HepG2 (cell line): ENCODE measurements at regions not wholly inside any gene's neighbourhood (a gene's known extent, or its start where the extent isn't known, plus 50 kb on each side); places are given as distances from the start of the nearest gene placed in this dataset.

Experiments used
- ATAC-seq: fragments of 200-7000 bp; cut with Tn5 transposase; 3 replicates; pipeline ENCODE4 v1.9.1; 2020; ENCODE audit warnings: mild to moderate bottlenecking, moderate library complexity
- BruUV-seq: library from RNA; stranded (reverse); fragments of 400-500 nt; replicated peaks from 2 replicates; lab custom pipeline; 2021; lab: Mats Ljungman, UMichigan
- CTCF ChIA-PET: fragments of 300-600 bp; formaldehyde crosslinking; extraction: SDS; loops from one replicate; lab custom pipeline; 2021; ENCODE audit warnings: low total read pairs, inconsistent platforms, low intra/inter-chr PET ratio; lab: Yijun Ruan, JAX
- POLR2A ChIA-PET: fragments of 350-600 bp; sonication (Branson Sonifier 250); formaldehyde crosslinking; loops from one replicate; lab custom pipeline; 2020; ENCODE audit warnings: antibody characterized with exemption, inconsistent platforms; lab: Yijun Ruan, JAX
- DNase-seq: peaks from one replicate; pipeline ENCODE4 v3.0.0-alpha.2; 2015; ENCODE audit warnings: low spot score
- FAIRE-seq: peaks from 3 replicates; lab custom pipeline; 2011; peaks lifted over from hg19 to GRCh38; lab: Jason Lieb, UNC
- H2AFZ ChIP-seq: one replicate; pipeline ENCODE4 v1.6.1; 2011; ENCODE audit warnings: low read length, inconsistent platforms
- H3K27ac ChIP-seq: fragments of 300-600 bp; 3 replicates; pipeline ENCODE4 v1.8.0; 2011; ENCODE audit warnings: mixed run types, mild to moderate bottlenecking, mixed read lengths, low read length, inconsistent platforms; ENCODE audit not compliant: insufficient read depth; ENCODE audit errors: extremely low read length
- H3K27me3 ChIP-seq, 2 experiments: fragments of 200-600 bp in 1 of 2; 2 replicates in 1 of 2; 3 replicates in 1 of 2; pipeline versions ENCODE4 v1.6.0 to v1.8.0; 2011; ENCODE audit warnings: low read length in 2 of 2, mild to moderate bottlenecking in 2 of 2, moderate library complexity in 2 of 2, inconsistent platforms in 1 of 2; ENCODE audit not compliant: insufficient read depth in 2 of 2, control insufficient read depth in 1 of 2
- H3K36me3 ChIP-seq, 2 experiments: fragments of 200-600 bp in 1 of 2; replicated peaks in 1 of 2; 2 replicates in 1 of 2; 3 replicates in 1 of 2; pipeline versions ENCODE4 v1.5.1 to v1.8.0; 2011; ENCODE audit warnings: low read length in 2 of 2, inconsistent platforms in 1 of 2; ENCODE audit not compliant: insufficient read depth in 2 of 2, control insufficient read depth in 1 of 2
- H3K4me1 ChIP-seq: 2 replicates; pipeline ENCODE4 v1.5.1; 2012; ENCODE audit warnings: low read length, inconsistent platforms; ENCODE audit not compliant: insufficient read depth
- H3K4me2 ChIP-seq: 2 replicates; pipeline ENCODE4 v1.6.0; 2011; ENCODE audit warnings: low read depth, low read length, inconsistent platforms
- H3K4me3 ChIP-seq, 3 experiments: fragments of 200-600 bp in 1 of 3; sonication (generic), shearing (Covaris generic) in 1 of 3; replicated peaks in 1 of 3; 2 replicates each; pipeline ENCODE4 v1.5.1; 2011 to 2016; ENCODE audit warnings: low read length in 3 of 3, inconsistent platforms in 2 of 3, low read depth in 2 of 3, mild to moderate bottlenecking in 2 of 3, control low read depth in 1 of 3, mixed read lengths in 1 of 3; ENCODE audit not compliant: insufficient read depth in 1 of 3
- H3K79me2 ChIP-seq: one replicate; pipeline ENCODE4 v1.6.1; 2011; ENCODE audit warnings: low read length, inconsistent platforms; ENCODE audit not compliant: insufficient read depth
- H3K9ac ChIP-seq: 2 replicates; pipeline ENCODE4 v1.6.0; 2011; ENCODE audit warnings: mild to moderate bottlenecking, low read depth, low read length, inconsistent platforms; ENCODE audit not compliant: insufficient read depth
- H3K9me3 ChIP-seq: 2 replicates; pipeline ENCODE4 v1.5.1; 2012; ENCODE audit warnings: mild to moderate bottlenecking, low read length
- H4K20me1 ChIP-seq: 2 replicates; pipeline ENCODE4 v1.6.0; 2011; ENCODE audit warnings: inconsistent platforms, mild to moderate bottlenecking, low read length, moderate library complexity; ENCODE audit not compliant: insufficient read depth
- CHCHD3 ChIP-seq: sonication (generic); formaldehyde crosslinking; IDR thresholded peaks from 2 replicates; pipeline ENCODE4 v1.8.0; 2022; ENCODE audit warnings: mild to moderate bottlenecking, missing genetic modification reagents, moderate library complexity
- EEA1 ChIP-seq: sonication (generic); formaldehyde crosslinking; IDR thresholded peaks from 2 replicates; pipeline ENCODE4 v1.5.1; 2020; ENCODE audit warnings: mild to moderate bottlenecking, missing genetic modification reagents, borderline replicate concordance
- KMT2A ChIP-seq: sonication (generic); formaldehyde crosslinking; IDR thresholded peaks from 2 replicates; pipeline ENCODE4 v1.4.0; 2020; ENCODE audit warnings: missing genetic modification reagents
- SP140L ChIP-seq: sonication (generic); formaldehyde crosslinking; IDR thresholded peaks from 2 replicates; pipeline ENCODE4 v1.4.0; 2020; ENCODE audit warnings: missing genetic modification reagents, borderline replicate concordance
- ZNF260 ChIP-seq: sonication (generic); formaldehyde crosslinking; IDR thresholded peaks from 2 replicates; pipeline ENCODE4 v1.4.0; 2020; ENCODE audit warnings: missing genetic modification reagents, low read depth, mild to moderate bottlenecking, borderline replicate concordance
- ZNF382 ChIP-seq: sonication (generic); formaldehyde crosslinking; IDR thresholded peaks from 2 replicates; pipeline ENCODE4 v1.5.0; 2020; ENCODE audit warnings: missing genetic modification reagents, mild to moderate bottlenecking, borderline replicate concordance
- ZNF383 ChIP-seq: sonication (generic); formaldehyde crosslinking; IDR thresholded peaks from 2 replicates; pipeline ENCODE4 v1.4.0; 2020; ENCODE audit warnings: missing genetic modification reagents, mild to moderate bottlenecking, borderline replicate concordance
- ZNF484 ChIP-seq: sonication (generic); formaldehyde crosslinking; IDR thresholded peaks from 2 replicates; pipeline ENCODE4 v1.5.1; 2020; ENCODE audit warnings: mild to moderate bottlenecking, low read depth, missing genetic modification reagents, borderline replicate concordance
- ZNF558 ChIP-seq: sonication (generic); formaldehyde crosslinking; IDR thresholded peaks from 2 replicates; pipeline ENCODE4 v1.9.0; 2022; ENCODE audit warnings: mild to moderate bottlenecking, missing genetic modification reagents, borderline replicate concordance
- ZNF660 ChIP-seq: sonication (generic); formaldehyde crosslinking; IDR thresholded peaks from 2 replicates; pipeline ENCODE4 v1.5.1; 2020; ENCODE audit warnings: mild to moderate bottlenecking, low read depth, missing genetic modification reagents, borderline replicate concordance
- ZNF790 ChIP-seq: sonication (generic); formaldehyde crosslinking; IDR thresholded peaks from 2 replicates; pipeline ENCODE4 v1.8.0; 2022; ENCODE audit warnings: missing genetic modification reagents, mild to moderate bottlenecking, borderline replicate concordance
- WGBS: methylation state at CpG from one replicate; pipeline ENCODE4 v1.1.6; 2017; ENCODE audit warnings: low lambda C conversion rate; 5-methylcytosine and 5-hydroxymethylcytosine counted together
- in situ Hi-C: cut with HindIII; loops from 2 replicates; pipeline ENCODE4 v1.10.0; 2017; ENCODE audit warnings: low pct_unique_long_range_greater_than_20kb; ENCODE audit not compliant: extremely low pct_ligation_motif_present
- intact Hi-C: fragments of 100-400 bp; cut with micrococcal nuclease; formaldehyde crosslinking; loops from one replicate; pipeline ENCODE4 v1.10.0; 2022; ENCODE audit not compliant: unreplicated experiment
- TF ChIP-seq, protein P1 (sequence below): IDR thresholded peaks from 2 replicates; pipeline ENCODE4 v1.6.1; 2012; ENCODE audit warnings: low read depth, low read length, improper control_type of control experiment
- TF ChIP-seq, protein P2 (sequence below): sonication (generic); formaldehyde crosslinking; IDR thresholded peaks from 2 replicates; pipeline ENCODE4 v1.4.0; 2020; ENCODE audit warnings: missing genetic modification reagents
- TF ChIP-seq, protein P3 (sequence below): sonication (generic); formaldehyde crosslinking; IDR thresholded peaks from 2 replicates; pipeline ENCODE4 v1.4.0; 2020; ENCODE audit warnings: low read depth, mild to moderate bottlenecking, missing genetic modification reagents

DNA sequence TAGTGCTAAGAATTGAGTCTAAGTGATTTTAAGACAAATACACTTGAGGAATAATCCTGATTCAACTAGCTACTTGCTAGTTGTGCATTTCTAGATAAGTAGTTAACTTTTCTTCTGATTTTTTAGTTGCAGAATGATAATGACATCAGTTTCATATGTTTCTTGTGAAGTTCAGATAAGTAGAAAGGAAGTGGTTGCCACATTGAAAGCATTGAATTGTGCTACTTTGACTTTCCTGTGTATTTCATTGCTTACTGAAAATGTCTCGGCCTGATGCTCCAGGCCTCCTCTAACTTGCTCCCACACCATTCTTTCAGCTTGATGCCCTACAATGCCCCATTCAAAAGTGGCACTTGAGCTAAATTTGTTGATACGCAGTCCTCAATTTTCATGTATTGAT is 980.0 kb downstream of the TMTC2 start:
- no peak overlapping the region for H3K4me2 ChIP-seq
- H3K27ac ChIP-seq: no peak overlapping the region
- no peaks in the 10 kb centered on the region for H3K4me1 ChIP-seq
- ATAC-seq (no peak), FAIRE-seq (no peak), DNase-seq (no peak)
- H3K36me3 ChIP-seq: no peaks in the 10 kb centered on the region
- H3K9me3 ChIP-seq: peaks cover 87% of the 10 kb centered on the region
- H3K27me3 ChIP-seq: no peaks in the 10 kb centered on the region
- H2AFZ ChIP-seq: no peak overlapping the region
- no peaks in the 10 kb centered on the region for H3K79me2 ChIP-seq
- no TSS peak for BruUV-seq
- ChIA-PET CTCF (no interaction called here), POLR2A (no interaction called here)
- H3K4me3 ChIP-seq: no peak overlapping the region
- H3K9ac ChIP-seq: no peak overlapping the region
- H4K20me1 ChIP-seq: no peaks in the 10 kb centered on the region
- in situ Hi-C loops (no loop called here), intact Hi-C loops (no loop called here)
- 6% methylated on average over 2 of the region's 2 CpGs for WGBS
- no peak for TF ChIP-seq ZNF484
- TF ChIP-seq CHCHD3 (CRISPR knock-in tag): no peak
- no peak for TF ChIP-seq ZNF660 (CRISPR knock-in tag)
- no peak for TF ChIP-seq ZNF260 (CRISPR knock-in tag)
- no peak for TF ChIP-seq ZNF790
- TF ChIP-seq, all 625 proteins: peak for 0

DNA sequence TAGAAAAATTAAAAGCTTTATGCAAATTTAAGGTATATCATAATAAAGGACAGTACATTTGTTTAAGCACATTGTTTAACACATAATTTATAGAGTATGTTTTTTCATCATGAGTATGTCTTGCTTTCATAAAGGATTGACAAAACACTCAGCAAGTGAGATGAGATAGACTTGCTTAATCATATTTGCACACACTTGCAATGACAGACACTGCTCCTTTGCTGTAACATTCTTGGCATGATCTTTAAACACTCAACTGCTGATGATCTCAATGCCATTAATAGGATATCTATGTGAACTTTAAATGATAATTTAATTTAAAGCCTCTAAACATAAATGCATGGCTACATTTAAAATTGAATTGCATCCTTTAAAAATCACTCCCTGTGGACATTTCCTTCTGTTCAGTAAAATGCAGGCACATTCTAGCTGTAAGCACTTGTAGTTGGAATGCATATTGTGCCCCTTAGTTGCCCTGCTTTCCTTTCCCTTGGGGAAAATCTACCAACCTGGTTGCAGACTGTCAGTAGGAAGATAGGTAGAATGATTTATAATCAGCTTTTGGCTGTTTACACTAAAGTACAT is 979.0 kb downstream of the TMTC2 start:
- no peak for ATAC-seq
- CTCF ChIA-PET: no interaction called here
- no peak overlapping the region for H3K4me3 ChIP-seq
- no peaks in the 10 kb centered on the region for H3K79me2 ChIP-seq
- no peak overlapping the region for H3K27ac ChIP-seq
- POLR2A ChIA-PET: no interaction called here
- no peak for FAIRE-seq
- peaks cover 89% of the 10 kb centered on the region for H3K9me3 ChIP-seq
- BruUV-seq: no TSS peak
- in situ Hi-C loops: no loop called here
- H3K9ac ChIP-seq: no peak overlapping the region
- no peak overlapping the region for H2AFZ ChIP-seq
- no peaks in the 10 kb centered on the region for H3K4me1 ChIP-seq
- no peaks in the 10 kb centered on the region for H3K27me3 ChIP-seq
- H3K4me2 ChIP-seq: no peak overlapping the region
- no peaks in the 10 kb centered on the region for H3K36me3 ChIP-seq
- DNase-seq: no peak
- intact Hi-C loops: no loop called here
- H4K20me1 ChIP-seq: no peaks in the 10 kb centered on the region
- TF ChIP-seq ZNF558 (CRISPR knock-in tag) (no peak), KMT2A (CRISPR knock-in tag) (no peak), ZNF383 (no peak), SP140L (no peak), EEA1 (no peak), ZNF382 (no peak)
- TF ChIP-seq, protein P1, sequence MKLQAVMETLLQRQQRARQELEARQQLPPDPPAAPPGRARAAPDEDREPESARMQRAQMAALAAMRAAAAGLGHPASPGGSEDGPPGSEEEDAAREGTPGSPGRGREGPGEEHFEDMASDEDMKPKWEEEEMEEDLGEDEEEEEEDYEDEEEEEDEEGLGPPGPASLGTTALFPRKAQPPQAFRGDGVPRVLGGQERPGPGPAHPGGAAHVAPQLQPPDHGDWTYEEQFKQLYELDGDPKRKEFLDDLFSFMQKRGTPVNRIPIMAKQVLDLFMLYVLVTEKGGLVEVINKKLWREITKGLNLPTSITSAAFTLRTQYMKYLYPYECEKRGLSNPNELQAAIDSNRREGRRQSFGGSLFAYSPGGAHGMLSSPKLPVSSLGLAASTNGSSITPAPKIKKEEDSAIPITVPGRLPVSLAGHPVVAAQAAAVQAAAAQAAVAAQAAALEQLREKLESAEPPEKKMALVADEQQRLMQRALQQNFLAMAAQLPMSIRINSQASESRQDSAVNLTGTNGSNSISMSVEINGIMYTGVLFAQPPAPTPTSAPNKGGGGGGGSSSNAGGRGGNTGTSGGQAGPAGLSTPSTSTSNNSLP: no peak
- TF ChIP-seq, protein P2, sequence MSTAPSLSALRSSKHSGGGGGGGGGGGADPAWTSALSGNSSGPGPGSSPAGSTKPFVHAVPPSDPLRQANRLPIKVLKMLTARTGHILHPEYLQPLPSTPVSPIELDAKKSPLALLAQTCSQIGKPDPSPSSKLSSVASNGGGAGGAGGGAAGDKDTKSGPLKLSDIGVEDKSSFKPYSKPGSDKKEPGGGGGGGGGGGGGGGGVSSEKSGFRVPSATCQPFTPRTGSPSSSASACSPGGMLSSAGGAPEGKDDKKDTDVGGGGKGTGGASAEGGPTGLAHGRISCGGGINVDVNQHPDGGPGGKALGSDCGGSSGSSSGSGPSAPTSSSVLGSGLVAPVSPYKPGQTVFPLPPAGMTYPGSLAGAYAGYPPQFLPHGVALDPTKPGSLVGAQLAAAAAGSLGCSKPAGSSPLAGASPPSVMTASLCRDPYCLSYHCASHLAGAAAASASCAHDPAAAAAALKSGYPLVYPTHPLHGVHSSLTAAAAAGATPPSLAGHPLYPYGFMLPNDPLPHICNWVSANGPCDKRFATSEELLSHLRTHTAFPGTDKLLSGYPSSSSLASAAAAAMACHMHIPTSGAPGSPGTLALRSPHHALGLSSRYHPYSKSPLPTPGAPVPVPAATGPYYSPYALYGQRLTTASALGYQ: no peak
- TF ChIP-seq, protein P3, sequence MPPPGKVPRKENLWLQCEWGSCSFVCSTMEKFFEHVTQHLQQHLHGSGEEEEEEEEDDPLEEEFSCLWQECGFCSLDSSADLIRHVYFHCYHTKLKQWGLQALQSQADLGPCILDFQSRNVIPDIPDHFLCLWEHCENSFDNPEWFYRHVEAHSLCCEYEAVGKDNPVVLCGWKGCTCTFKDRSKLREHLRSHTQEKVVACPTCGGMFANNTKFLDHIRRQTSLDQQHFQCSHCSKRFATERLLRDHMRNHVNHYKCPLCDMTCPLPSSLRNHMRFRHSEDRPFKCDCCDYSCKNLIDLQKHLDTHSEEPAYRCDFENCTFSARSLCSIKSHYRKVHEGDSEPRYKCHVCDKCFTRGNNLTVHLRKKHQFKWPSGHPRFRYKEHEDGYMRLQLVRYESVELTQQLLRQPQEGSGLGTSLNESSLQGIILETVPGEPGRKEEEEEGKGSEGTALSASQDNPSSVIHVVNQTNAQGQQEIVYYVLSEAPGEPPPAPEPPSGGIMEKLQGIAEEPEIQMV (CRISPR knock-in tag): no peak
